ENCODE measurements at regions not wholly inside any gene's neighbourhood (a gene's known extent, or its start where the extent isn't known, plus 50 kb on each side); places are given as distances from the start of the nearest gene placed in this dataset.

GRCh38 chr3:24645047-24645446 lies 150.4 kb upstream of the THRB start:
- DNase-seq: no peak

GRCh38 chr3:24646790-24647189 lies 152.1 kb upstream of the THRB start:
- DNase-seq: no peak

GRCh38 chr3:24648063-24648462 lies 153.4 kb upstream of the THRB start:
- DNase-seq: no peak

- DNase-seq: no peak
Measured at GRCh38 chr3:24650839-24651238, 156.2 kb upstream of the THRB start.

- DNase-seq: no peak
Measured at GRCh38 chr3:24657870-24658510, 163.3 kb upstream of the THRB start.

GRCh38 chr3:24661175-24661584 lies 166.5 kb upstream of the THRB start:
- no peak for DNase-seq

- DNase-seq: no peak
Measured at GRCh38 chr3:24662449-24663345, 168.0 kb upstream of the THRB start.

- DNase-seq: no peak
Measured at GRCh38 chr3:24663406-24663805, 168.8 kb upstream of the THRB start.

- no peak for DNase-seq
Measured at GRCh38 chr3:24668039-24668438, 173.4 kb upstream of the THRB start.

- DNase-seq: no peak
Measured at GRCh38 chr3:24670871-24671270, 176.2 kb upstream of the THRB start.

- no peak for DNase-seq
Measured at GRCh38 chr3:24673596-24673995, 178.9 kb upstream of the THRB start.

- no peak for DNase-seq
Measured at GRCh38 chr3:24674261-24674660, 179.6 kb upstream of the THRB start.

- DNase-seq: no peak
Measured at GRCh38 chr3:24678021-24678420, 183.4 kb upstream of the THRB start.

- no peak for DNase-seq
Measured at GRCh38 chr3:24678421-24678865, 183.8 kb upstream of the THRB start.

- no peak for DNase-seq
Measured at GRCh38 chr3:24679429-24679828, 184.8 kb upstream of the THRB start.

- peak; percentile 75 for DNase-seq
Measured at GRCh38 chr3:24680214-24680967, 185.7 kb upstream of the THRB start.

GRCh38 chr3:24682141-24682547 lies 187.5 kb upstream of the THRB start:
- no peak for DNase-seq

GRCh38 chr3:24683090-24683489 lies 188.4 kb upstream of the THRB start:
- no peak for DNase-seq

- no peak for DNase-seq
Measured at GRCh38 chr3:24683633-24684384, 189.2 kb upstream of the THRB start.

GRCh38 chr3:24684506-24685023 lies 189.9 kb upstream of the THRB start:
- no peak for DNase-seq

GRCh38 chr3:24686808-24687207 lies 192.2 kb upstream of the THRB start:
- no peak for DNase-seq

- no peak for DNase-seq
Measured at GRCh38 chr3:24687671-24688070, 193.0 kb upstream of the THRB start.

Measured in activated effector memory CD4-positive, alpha-beta T cell treated with anti-CD3 and anti-CD28 coated beads, Interleukin-2, amount 50 U/mL, for 16 hours (primary cell).